ENCODE measurements at regions not wholly inside any gene's neighbourhood (a gene's known extent, or its start where the extent isn't known, plus 50 kb on each side); places are given as distances from the start of the nearest gene placed in this dataset.

GRCh38 chr9:80951675-80952074, 737.7 kb downstream of the TLE1 start:
- DNase-seq (ENCODE audit: low read depth, low spot score) (no peak), ATAC-seq (no peak), FAIRE-seq (no peak)
- no TSS peak for BruUV-seq (replicated peaks)
- no peaks in the 10 kb centered on the region for H3K9me3 ChIP-seq (replicated peaks; ENCODE audit: control insufficient read depth, insufficient read depth, low read length)
- intact Hi-C loops (cut with micrococcal nuclease; ENCODE audit: unreplicated experiment) (no loop called here), in situ Hi-C loops (cut with MboI) (no loop called here)
- no peak overlapping the region for H3K9ac ChIP-seq (ENCODE audit: control insufficient read depth, insufficient read depth, low read length)
- CTCF ChIA-PET = no interaction called here
- RAD21 ChIA-PET (ENCODE audit: unreplicated experiment) = no interaction called here
- H2AFZ ChIP-seq (ENCODE audit: control insufficient read depth, low read depth, low read length) = no peak overlapping the region
- H3K27me3 ChIP-seq (replicated peaks in 1 of 2; ENCODE audit: control insufficient read depth in 2 of 2, insufficient read depth in 2 of 2, low read length in 1 of 2) = no peaks in the 10 kb centered on the region
- H3K36me3 ChIP-seq (ENCODE audit: control insufficient read depth in 2 of 2, insufficient read depth in 2 of 2, low read length in 1 of 2) = no peaks in the 10 kb centered on the region
- no peak for TF ChIP-seq HSF1 (IDR thresholded peaks at IDR 0.05; ENCODE audit: low read depth, low read length)
- no peak for TF ChIP-seq MEF2B (IDR thresholded peaks at IDR 0.05; ENCODE audit: partially characterized antibody, poor library complexity, severe bottlenecking)
- no peak for TF ChIP-seq ZBTB4 (CRISPR knock-in tag; IDR thresholded peaks at IDR 0.05)
- no peak for TF ChIP-seq TCF7 (IDR thresholded peaks at IDR 0.05; ENCODE audit: borderline replicate concordance)
- TF ChIP-seq SKIL (IDR thresholded peaks at IDR 0.05; ENCODE audit: low read depth, poor library complexity, severe bottlenecking) = no peak
- no peak for TF ChIP-seq ZBTB33 (IDR thresholded peaks at IDR 0.05)
- TF ChIP-seq TAF1 (IDR thresholded peaks at IDR 0.05; ENCODE audit: borderline replicate concordance, low read depth, low read length) = no peak
- TF ChIP-seq CREM (IDR thresholded peaks at IDR 0.05; ENCODE audit: low read depth) = no peak
- TF ChIP-seq LARP7 (IDR thresholded peaks at IDR 0.05) = no peak
- TF ChIP-seq MXI1 (IDR thresholded peaks at IDR 0.05; ENCODE audit: low read depth, low read length) = no peak
- TF ChIP-seq NFXL1 (IDR thresholded peaks at IDR 0.05; ENCODE audit: borderline replicate concordance) = no peak
- WGBS (ENCODE audit: insufficient coverage, insufficient replicate concordance, low lambda C conversion rate, missing lambda C conversion rate) = 25% methylated on average over 7 of the region's 7 CpGs
- no peaks in the 10 kb centered on the region for H3K79me2 ChIP-seq (ENCODE audit: control insufficient read depth, insufficient read depth, low read length)
- no peaks in the 10 kb centered on the region for H4K20me1 ChIP-seq (ENCODE audit: control insufficient read depth, insufficient read depth)
- SMC1A ChIA-PET (ENCODE audit: uncharacterized antibody, unreplicated experiment) = no interaction called here
- POLR2A ChIA-PET = no interaction called here
- H3K4me2 ChIP-seq (ENCODE audit: control insufficient read depth, insufficient read depth) = no peak overlapping the region
- no peak overlapping the region for H3K4me3 ChIP-seq
- H3K4me1 ChIP-seq (ENCODE audit: control insufficient read depth, insufficient read depth, low read length) = no peaks in the 10 kb centered on the region
- no peak overlapping the region for H3K27ac ChIP-seq (ENCODE audit: control insufficient read depth, insufficient read depth)

All from GM12878 (cell line).